Stimulated activated CD4-positive, alpha-beta T cell treated with anti-CD3 and anti-CD28 coated beads, Interleukin-2, amount 100 ng/mL, for 24 hours (primary cell): ENCODE measurements at regions not wholly inside any gene's neighbourhood (a gene's known extent, or its start where the extent isn't known, plus 50 kb on each side); places are given as distances from the start of the nearest gene placed in this dataset.
"Not testable (repeated sequence)": the region's sequence is repeated elsewhere in the genome, so short reads cannot be mapped to it uniquely, and the experiment has no call there.

ENCODE experiments used
- DNase-seq, 2 donors: peaks; one replicate each; pipeline ENCODE4 v3.0.0-alpha.2; 2020

DNA sequence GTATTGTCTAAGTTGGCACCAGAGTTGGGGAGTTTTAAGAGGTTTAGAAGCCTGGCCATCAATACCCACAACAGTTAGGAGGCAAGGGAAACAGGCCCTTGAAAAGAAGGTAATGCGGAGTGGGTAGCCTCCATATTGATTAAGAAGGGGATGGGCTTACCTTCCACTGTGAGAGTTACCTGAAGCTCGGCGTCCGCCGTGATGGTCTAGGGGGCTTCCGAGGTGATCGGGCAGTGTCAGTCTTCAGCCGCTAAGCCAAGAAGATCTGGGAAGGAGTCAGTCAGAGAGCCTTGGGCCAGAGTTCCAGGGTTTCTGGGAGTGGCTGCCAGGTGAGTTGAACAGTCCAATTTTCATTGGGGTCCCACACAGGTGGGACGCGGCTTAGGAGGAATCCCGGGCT is 1085.8 kb downstream of the PCDH9 start:
- not testable (repeated sequence) for DNase-seq

- no peak for DNase-seq
Observed at GRCh38 chr13:66139701-66140100, 1090.4 kb downstream of the PCDH9 start.

GRCh38 chr13:66139250-66139649 is 1090.9 kb downstream of the PCDH9 start:
- no peak for DNase-seq

DNA sequence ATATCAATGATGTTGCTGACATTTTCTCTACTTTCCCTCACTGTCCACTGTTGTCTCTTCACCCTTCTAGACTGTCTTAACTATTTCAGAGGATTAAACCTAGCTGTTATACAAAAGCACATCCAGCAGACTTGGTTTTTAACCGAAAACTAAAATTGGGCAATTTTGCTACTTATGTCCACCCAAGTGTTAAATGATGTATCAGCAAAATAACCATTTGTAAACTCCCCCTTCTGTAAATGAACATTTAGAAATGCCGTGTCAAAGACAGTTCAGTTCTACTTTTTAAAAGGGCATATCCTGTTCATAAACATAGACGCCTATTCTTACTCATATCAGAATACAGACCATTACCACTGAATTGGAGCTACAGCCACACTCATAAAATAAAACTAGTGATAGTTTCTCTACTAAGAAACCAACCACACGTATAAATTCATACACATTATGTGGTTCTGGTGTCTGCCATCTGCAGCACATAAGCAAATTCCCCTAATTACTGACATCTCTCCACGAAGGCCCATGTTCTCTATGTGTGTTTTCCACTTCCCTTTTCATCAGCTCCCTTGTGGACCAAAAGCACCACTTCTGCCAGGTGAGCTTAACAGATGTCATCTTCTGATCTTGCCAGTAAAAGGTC is 1091.8 kb downstream of the PCDH9 start:
- no peak for DNase-seq

GRCh38 chr13:66137384-66137783 is 1092.8 kb downstream of the PCDH9 start:
- DNase-seq: no peak

DNA sequence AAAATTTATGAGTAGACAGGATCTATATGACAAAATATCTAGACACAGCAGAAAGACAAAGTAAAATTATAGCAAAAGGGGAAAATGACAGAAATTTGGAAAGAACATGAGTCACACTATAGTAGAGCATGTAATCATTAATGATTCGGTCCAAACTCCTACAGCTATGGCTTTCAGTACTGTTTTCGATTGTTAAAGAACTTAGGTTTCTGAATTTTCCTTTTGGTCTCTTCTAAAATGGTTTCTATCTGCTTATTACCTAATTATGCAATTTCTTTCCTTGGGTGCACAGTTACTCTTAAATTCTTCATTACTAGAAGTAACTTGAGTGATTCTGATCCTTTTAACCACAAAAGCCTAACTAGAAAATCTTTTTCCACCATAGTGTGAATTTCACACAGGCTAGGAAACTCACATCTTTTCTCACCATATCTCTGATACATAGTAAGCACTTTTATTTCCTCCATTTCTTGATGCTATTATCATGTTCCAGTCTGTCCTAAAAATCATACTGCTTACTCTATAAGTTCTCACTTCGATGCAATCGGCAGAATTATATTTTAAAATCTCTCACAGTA is 1101.4 kb downstream of the PCDH9 start:
- no peak for DNase-seq

DNA sequence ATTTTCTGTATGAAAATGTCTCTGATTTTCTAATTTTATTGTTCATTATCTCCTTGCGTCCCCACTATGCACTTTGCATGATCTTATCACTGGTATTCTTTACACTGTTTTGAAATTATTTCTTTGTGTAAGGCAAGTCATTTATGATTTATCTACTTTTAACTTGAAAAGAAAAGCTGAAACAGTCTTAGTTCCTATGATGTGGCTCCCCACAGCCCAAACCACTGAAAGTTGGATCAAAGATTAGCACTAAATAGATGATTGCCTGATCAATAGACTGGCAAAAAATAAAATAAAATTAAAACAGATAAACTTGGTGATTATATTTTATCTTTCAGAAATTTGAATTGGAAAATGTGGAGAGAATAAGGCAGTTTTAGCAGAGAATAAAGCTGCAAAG is 1101.9 kb downstream of the PCDH9 start:
- no peak for DNase-seq

DNA sequence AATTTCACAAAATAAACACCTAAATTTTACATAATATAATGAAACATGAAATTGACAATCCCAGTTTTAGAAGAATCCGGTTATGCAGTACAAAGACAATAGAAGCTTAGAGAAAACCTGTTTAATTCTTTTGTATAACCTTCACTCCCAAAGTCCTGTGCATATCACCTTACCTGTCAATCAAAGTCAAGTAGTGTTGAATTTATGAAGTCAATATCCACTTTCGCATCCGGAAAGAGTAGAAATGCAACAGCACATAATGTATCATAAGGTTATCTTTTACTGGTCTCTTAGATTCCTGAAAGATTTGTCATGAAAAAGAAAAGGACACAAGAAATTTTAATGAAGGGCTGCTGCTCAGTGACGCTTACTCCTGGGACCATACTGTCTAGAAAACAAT is 1112.6 kb downstream of the PCDH9 start:
- no peak for DNase-seq

GRCh38 chr13:66113882-66114526 is 1116.1 kb downstream of the PCDH9 start:
- no peak for DNase-seq

DNA sequence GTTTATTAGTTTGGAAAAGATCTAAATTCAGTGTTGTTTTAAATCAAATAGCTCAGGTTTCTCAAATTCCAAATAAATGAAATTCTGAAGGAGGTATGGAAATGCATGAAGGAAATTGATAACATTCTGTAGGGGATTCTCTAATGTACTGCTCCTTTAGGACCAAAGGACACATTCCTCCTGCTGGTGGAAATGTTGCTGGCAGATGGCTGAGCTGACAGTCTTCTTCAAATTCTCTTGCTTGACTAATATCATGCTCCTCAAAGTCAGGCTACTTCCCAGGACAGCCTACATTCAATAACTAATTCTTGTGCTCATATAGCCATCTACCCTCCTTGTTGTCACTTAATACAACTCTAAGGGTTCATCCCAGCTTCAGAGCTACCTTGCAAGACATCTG is 1118.5 kb downstream of the PCDH9 start:
- DNase-seq: no peak

DNA sequence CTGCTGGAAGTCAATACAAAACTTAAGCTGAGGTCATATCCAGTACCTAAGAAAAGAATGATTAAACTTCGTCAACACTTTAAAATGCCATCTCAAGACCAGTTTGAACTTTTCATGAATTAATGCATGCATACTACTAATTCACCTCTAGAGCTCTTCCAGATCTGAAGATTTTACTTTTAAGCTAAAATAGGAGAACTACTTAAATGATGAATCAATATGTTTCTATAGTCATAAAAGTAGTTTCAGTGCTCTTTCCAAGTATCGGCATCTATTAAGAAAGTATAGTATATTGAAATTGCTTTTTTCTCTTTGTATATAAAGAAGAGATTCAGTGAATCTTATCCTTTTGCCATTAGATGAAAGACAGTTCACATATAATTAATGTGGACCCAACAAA is 1123.9 kb downstream of the PCDH9 start:
- no peak for DNase-seq

DNA sequence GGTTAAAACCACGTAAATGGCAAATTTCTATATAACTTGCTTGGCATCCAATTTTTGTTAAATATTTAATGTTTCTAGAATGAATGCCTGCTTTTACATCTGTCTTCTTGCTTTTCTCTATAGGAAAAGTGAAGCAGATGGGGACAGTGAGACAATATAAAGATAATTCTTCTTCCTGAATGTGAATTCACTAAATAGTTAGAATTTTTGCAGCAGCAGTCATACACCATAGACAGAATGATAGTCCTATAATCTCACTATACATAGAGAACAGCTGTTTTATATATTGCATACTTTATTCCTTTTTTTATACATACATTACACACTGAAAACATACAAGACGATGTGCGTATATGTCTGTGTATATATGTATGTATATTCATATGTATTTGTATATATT is 1127.3 kb downstream of the PCDH9 start:
- no peak for DNase-seq

DNA sequence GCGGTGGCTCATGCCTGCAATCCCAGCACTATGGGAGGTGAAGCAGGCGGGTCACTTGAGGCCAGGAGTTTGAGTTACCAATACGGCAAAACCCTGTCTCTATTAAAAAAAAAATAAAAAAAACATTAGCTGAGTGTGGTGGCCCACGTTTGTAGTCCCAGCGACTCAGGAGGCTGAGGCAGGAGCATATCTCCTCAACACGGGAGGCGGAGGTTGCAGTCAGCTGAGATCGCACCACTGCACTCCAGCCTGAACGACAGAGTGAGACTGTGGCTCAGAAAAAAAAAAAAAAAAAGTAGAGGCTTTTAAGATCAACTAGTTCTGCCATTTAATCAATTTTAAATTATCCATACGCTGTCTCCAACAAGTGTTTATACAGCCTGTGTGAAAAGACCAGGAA is 1130.3 kb downstream of the PCDH9 start:
- no peak for DNase-seq

DNA sequence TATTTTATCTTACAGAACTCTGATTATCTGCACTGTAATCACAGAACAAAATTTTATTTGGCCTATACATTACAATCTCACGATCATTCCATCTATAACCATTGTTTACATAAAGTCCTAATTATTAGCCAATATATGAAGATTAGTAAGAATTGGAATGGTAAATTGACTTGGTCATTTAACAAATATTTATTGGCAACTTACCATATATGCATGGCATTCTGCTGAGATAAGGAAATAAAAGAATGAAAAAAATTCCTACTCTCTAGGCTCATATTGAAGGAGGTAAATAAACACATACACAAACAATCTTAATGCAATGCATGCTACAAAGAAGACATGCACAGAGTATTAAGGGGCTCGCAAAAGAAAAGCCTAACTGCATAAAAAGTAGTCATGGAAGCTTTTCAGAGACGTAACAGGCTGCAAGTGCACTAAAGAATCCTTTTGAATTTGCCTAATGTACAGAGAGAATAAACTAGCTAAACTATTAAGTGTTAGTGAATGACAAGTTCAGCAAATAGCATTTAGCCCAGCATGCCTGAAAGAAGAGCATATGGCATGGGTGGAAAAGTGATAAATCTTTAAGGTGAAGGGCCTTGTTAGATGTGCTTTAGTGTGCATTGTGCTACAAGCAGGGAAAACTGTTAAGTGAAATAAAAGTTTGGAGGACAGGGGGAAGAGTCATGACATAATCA is 1131.1 kb downstream of the PCDH9 start:
- DNase-seq: no peak

DNA sequence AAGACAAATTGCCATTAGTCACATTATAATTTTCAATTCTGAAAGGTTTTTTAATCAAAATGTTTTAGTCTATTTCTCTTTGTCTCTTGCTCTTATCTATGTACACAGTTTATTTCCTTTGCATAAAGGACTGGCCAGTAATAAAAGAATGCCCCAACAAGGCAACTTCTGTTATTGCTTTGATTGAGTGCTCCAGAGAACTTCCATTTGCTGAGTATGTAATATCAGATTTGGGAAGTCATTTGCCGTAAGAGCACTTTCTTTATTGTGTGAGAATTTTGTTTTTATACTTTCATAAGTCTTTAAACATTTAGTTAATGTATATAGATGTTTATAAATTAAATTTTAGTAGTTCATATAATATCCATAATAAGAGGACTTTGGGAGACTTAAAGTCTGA is 1140.4 kb downstream of the PCDH9 start:
- DNase-seq: no peak

DNA sequence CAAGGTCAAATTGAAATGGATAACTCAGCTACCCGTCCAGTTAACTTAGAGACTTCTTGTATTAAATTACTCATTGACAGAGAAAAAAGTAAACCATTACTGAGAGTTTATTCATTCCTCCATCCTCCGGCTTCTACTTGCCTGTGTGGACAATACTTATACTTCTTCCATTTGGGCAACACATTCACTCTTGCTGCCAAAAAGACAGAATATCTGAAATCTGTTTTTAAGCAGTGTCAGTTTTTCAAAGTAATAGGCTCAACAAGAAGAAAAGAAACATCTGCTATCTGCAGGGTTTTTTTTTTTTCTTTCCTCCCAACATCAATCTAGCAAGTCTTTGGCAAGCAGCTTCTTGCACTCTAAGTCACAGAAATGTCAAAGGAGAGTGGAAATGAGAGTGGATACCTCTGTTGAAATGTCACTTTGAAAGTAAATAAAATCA is 1142.8 kb downstream of the PCDH9 start:
- no peak for DNase-seq

DNA sequence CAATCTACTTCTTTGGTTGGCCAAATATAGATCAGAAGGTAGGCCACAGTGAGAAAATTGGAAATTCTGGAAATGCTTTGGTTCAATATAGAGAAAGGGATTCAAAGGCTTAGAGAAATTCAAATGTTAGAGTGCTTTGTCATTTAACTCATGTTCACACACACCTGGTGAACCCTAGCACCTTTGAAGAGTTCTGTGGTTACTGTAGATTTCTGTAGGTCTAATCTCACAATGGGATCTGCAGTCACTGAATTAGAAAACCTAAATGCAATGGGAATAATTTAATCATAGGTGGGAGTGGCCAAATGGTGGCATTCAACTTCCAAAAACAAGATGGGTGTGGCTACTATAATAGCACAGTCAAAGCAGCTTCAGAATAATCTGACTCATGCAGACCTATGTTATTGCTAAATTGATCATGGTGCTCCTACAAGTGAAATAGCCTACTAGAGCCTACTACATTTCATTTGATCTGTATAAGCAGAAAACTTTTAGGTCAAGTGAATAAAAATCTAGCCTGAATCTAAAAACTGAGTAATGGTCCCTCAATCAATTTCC is 1152.9 kb downstream of the PCDH9 start:
- no peak for DNase-seq

- no peak for DNase-seq
Observed at GRCh38 chr13:66076417-66076816, 1153.7 kb downstream of the PCDH9 start.

DNA sequence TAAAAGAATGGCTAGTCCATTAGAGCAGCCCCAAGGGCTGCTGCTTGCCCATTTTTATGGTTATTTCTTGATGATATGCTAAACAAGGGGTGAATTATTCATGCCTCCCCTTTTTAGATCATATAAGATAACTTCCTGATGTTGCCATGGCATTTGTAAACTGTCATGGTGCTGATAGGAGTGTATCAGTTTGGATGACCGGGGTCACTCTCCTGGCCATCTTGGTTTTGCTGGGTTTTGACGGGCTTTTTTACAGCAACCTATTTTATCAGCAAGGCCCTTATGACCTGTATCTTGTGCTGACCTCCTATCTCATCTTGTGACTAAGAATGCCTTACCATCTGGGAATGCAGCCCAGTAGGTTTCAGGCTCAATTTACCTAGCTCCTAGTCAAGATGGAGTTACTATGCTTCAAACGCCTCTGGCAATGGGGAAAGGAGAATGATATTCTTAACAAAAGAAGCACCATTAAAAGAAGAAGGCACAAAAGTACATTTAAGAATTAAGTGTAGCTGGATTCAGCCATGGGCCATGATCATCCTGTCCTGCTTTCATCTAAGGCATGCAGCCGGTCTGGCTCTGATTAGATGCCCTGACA is 1156.0 kb downstream of the PCDH9 start:
- no peak for DNase-seq

DNA sequence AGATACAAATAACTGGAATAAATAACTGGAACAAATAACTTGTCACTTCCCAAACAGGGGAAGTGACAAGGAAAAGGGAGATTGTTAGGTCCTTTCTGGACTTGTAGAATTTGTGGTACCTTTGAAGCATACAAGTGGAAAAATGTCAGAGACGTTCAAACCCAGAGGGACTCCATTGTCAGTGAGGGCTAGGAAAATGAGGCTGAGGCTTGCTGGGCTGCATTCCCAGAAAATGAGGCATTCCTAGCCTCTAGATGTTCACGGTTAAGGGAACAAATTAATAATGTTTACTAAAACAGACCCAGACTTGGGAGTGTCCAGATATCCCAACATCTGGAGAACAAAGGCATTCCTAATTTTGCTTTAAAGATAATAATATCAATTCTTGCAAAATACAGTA is 1158.0 kb downstream of the PCDH9 start:
- not testable (repeated sequence) for DNase-seq

- DNase-seq: no peak
Observed at GRCh38 chr13:66071608-66072007, 1158.5 kb downstream of the PCDH9 start.

GRCh38 chr13:66071029-66071428 is 1159.1 kb downstream of the PCDH9 start:
- DNase-seq: no peak

- no peak for DNase-seq
Observed at GRCh38 chr13:66069570-66069969, 1160.6 kb downstream of the PCDH9 start.
